ENCODE measurements at regions not wholly inside any gene's neighbourhood (a gene's known extent, or its start where the extent isn't known, plus 50 kb on each side); places are given as distances from the start of the nearest gene placed in this dataset.

GRCh38 chr14:95387826-95388445 is 68.2 kb upstream of the CLMN start:
- TF ChIP-seq CTCF (optimal IDR thresholded peaks at IDR 0.05 in 1 of 3, IDR thresholded peaks at IDR 0.05 in 1 of 3, conservative IDR thresholded peaks at IDR 0.05 in 1 of 3; ENCODE audit: extremely low read depth in 1 of 3, insufficient read depth in 2 of 3, low read length in 3 of 3): no peak
- TF ChIP-seq EZH2 (IDR thresholded peaks at IDR 0.05; ENCODE audit: low read length): no peak

Data from keratinocyte (primary cell).